Colonic mucosa (tissue), 4 donors: ENCODE measurements at regions not wholly inside any gene's neighbourhood (a gene's known extent, or its start where the extent isn't known, plus 50 kb on each side); places are given as distances from the start of the nearest gene placed in this dataset.

ENCODE experiments used
- DNase-seq: peaks from one replicate; pipeline ENCODE4 v3.0.0-alpha.2; 2020
- H3K27ac ChIP-seq: fragments of 200-600 bp; one replicate; pipeline ENCODE4 v1.8.0; 2021
- H3K27me3 ChIP-seq: fragments of 200-600 bp; one replicate; pipeline ENCODE4 v1.8.0; 2021
- H3K36me3 ChIP-seq: fragments of 200-600 bp; one replicate; pipeline ENCODE4 v1.8.0; 2021
- H3K4me1 ChIP-seq: fragments of 200-600 bp; one replicate; pipeline ENCODE4 v1.8.0; 2021; ENCODE audit warnings: mild to moderate bottlenecking
- H3K4me3 ChIP-seq: fragments of 200-600 bp; one replicate; pipeline ENCODE4 v1.8.0; 2021
- H3K9ac ChIP-seq, 2 donors: one replicate each; pipeline ENCODE4 v1.7.0; 2013; ENCODE audit warnings: control low read depth in 2 of 2, low read depth in 2 of 2, low read length in 2 of 2
- H3K9me3 ChIP-seq: fragments of 200-600 bp; one replicate; pipeline ENCODE4 v1.8.0; 2021
- CTCF ChIP-seq: fragments of 200-600 bp; IDR thresholded peaks from one replicate; pipeline ENCODE4 v1.8.0; 2022; ENCODE audit warnings: antibody characterized with exemption, mild to moderate bottlenecking
- intact Hi-C: fragments of 100-400 bp; cut with DNase I; formaldehyde crosslinking; loops from one replicate; pipeline ENCODE4 v1.14.1; 2022
- donor health status: healthy.
- donor health status: DM: no; HTN: no; CAD: no.
- donor health status: DM: no; HTN: no; CAD: no.

GRCh38 chr11:115739878-115740277 is 235.7 kb upstream of the CADM1 start:
- Histone ChIP-seq H3K4me3 (no peak overlapping the region), H3K27me3 (no peaks in the 10 kb centered on the region), H3K9ac (no peak overlapping the region), H3K36me3 (no peaks in the 10 kb centered on the region), H3K9me3 (no peaks in the 10 kb centered on the region), H3K4me1 (no peaks in the 10 kb centered on the region), H3K27ac (no peak overlapping the region)
- TF ChIP-seq CTCF, result no peak
- no peak for DNase-seq
- intact Hi-C loops, result no loop called here

- no peaks in the 10 kb centered on the region for H3K9me3 ChIP-seq
- H3K36me3 ChIP-seq, result no peaks in the 10 kb centered on the region
- TF ChIP-seq CTCF, result no peak
- no peaks in the 10 kb centered on the region for H3K4me1 ChIP-seq
- H3K4me3 ChIP-seq, result no peak overlapping the region
- intact Hi-C loops, result no loop called here
- no peak overlapping the region for H3K9ac ChIP-seq
- DNase-seq, result no peak
- H3K27ac ChIP-seq, result no peak overlapping the region
- H3K27me3 ChIP-seq, result no peaks in the 10 kb centered on the region
These were observed 234.9 kb upstream of the CADM1 start for GRCh38 chr11:115739146-115739545.

GRCh38 chr11:115737875-115738274 is 233.7 kb upstream of the CADM1 start:
- H3K27ac ChIP-seq, result no peak overlapping the region
- H3K36me3 ChIP-seq, result no peaks in the 10 kb centered on the region
- H3K4me3 ChIP-seq, result no peak overlapping the region
- no peak overlapping the region for H3K9ac ChIP-seq
- H3K4me1 ChIP-seq, result no peaks in the 10 kb centered on the region
- TF ChIP-seq CTCF, result no peak
- no peaks in the 10 kb centered on the region for H3K27me3 ChIP-seq
- no peaks in the 10 kb centered on the region for H3K9me3 ChIP-seq
- DNase-seq, result no peak
- intact Hi-C loops, result no loop called here

- H3K36me3 ChIP-seq, result no peaks in the 10 kb centered on the region
- H3K27me3 ChIP-seq, result no peaks in the 10 kb centered on the region
- H3K4me3 ChIP-seq, result no peak overlapping the region
- no peak overlapping the region for H3K27ac ChIP-seq
- TF ChIP-seq CTCF, result no peak
- H3K9me3 ChIP-seq, result no peaks in the 10 kb centered on the region
- no peak overlapping the region for H3K9ac ChIP-seq
- intact Hi-C loops, result no loop called here
- H3K4me1 ChIP-seq, result no peaks in the 10 kb centered on the region
- DNase-seq, result no peak
These were observed 231.9 kb upstream of the CADM1 start for GRCh38 chr11:115736146-115736545.

GRCh38 chr11:115724666-115725065 is 220.5 kb upstream of the CADM1 start:
- DNase-seq, result no peak
- H3K9me3 ChIP-seq, result no peaks in the 10 kb centered on the region
- intact Hi-C loops, result no loop called here
- H3K9ac ChIP-seq, result no peak overlapping the region
- no peaks in the 10 kb centered on the region for H3K36me3 ChIP-seq
- no peak overlapping the region for H3K4me3 ChIP-seq
- TF ChIP-seq CTCF, result no peak
- H3K27ac ChIP-seq, result no peak overlapping the region
- H3K27me3 ChIP-seq, result no peaks in the 10 kb centered on the region
- H3K4me1 ChIP-seq, result no peaks in the 10 kb centered on the region

GRCh38 chr11:115722711-115723110 is 218.5 kb upstream of the CADM1 start:
- H3K9me3 ChIP-seq, result no peaks in the 10 kb centered on the region
- no peak for TF ChIP-seq CTCF
- H3K4me1 ChIP-seq, result no peaks in the 10 kb centered on the region
- H3K27ac ChIP-seq, result no peak overlapping the region
- intact Hi-C loops, result no loop called here
- H3K9ac ChIP-seq, result no peak overlapping the region
- H3K4me3 ChIP-seq, result no peak overlapping the region
- no peaks in the 10 kb centered on the region for H3K36me3 ChIP-seq
- no peak for DNase-seq
- H3K27me3 ChIP-seq, result no peaks in the 10 kb centered on the region
